NCI-H1417 treated with DMSO at 0.1 percent for 48 hours (cell line): ENCODE measurements at regions not wholly inside any gene's neighbourhood (a gene's known extent, or its start where the extent isn't known, plus 50 kb on each side); places are given as distances from the start of the nearest gene placed in this dataset.
"Not testable (repeated sequence)": the region's sequence is repeated elsewhere in the genome, so short reads cannot be mapped to it uniquely, and the experiment has no call there.

ENCODE experiments used
- DNase-seq: peaks from one replicate; lab custom pipeline; 2025; lab: John Stamatoyannopoulos, UW

GRCh38 chr2:235399895-235400294, 93.9 kb upstream of the AGAP1 start:
- no peak for DNase-seq

- no peak for DNase-seq
These were observed 91.4 kb upstream of the AGAP1 start for GRCh38 chr2:235402422-235402821.

GRCh38 chr2:235405612-235406361, 88.1 kb upstream of the AGAP1 start:
- no peak for DNase-seq

GRCh38 chr2:235406430-235406829, 87.4 kb upstream of the AGAP1 start:
- no peak for DNase-seq

GRCh38 chr2:235411905-235412485, 81.8 kb upstream of the AGAP1 start:
- no peak for DNase-seq

GRCh38 chr2:235413064-235413463, 80.8 kb upstream of the AGAP1 start:
- DNase-seq = no peak

GRCh38 chr2:235414422-235414821, 79.4 kb upstream of the AGAP1 start:
- no peak for DNase-seq

- no peak for DNase-seq
These were observed 76.9 kb upstream of the AGAP1 start for GRCh38 chr2:235416858-235417499.

GRCh38 chr2:235418918-235419317, 74.9 kb upstream of the AGAP1 start:
- DNase-seq = no peak

GRCh38 chr2:235419996-235420395, 73.8 kb upstream of the AGAP1 start:
- DNase-seq = no peak

- DNase-seq = no peak
These were observed 72.2 kb upstream of the AGAP1 start for GRCh38 chr2:235421618-235422017.

- DNase-seq = no peak
These were observed 63.3 kb upstream of the AGAP1 start for GRCh38 chr2:235430366-235431083.

- DNase-seq = no peak
These were observed 60.9 kb upstream of the AGAP1 start for GRCh38 chr2:235432741-235433520.

GRCh38 chr2:235433860-235434259, 60.0 kb upstream of the AGAP1 start:
- no peak for DNase-seq

- no peak for DNase-seq
These were observed 53.7 kb upstream of the AGAP1 start for GRCh38 chr2:235439959-235440662.

GRCh38 chr2:235443580-235443979, 50.3 kb upstream of the AGAP1 start:
- DNase-seq = not testable (repeated sequence)
